A549 (cell line): ENCODE measurements at regions not wholly inside any gene's neighbourhood (a gene's known extent, or its start where the extent isn't known, plus 50 kb on each side); places are given as distances from the start of the nearest gene placed in this dataset.

Experiments
- RAD21 ChIP-seq, 2 experiments: fragments of >200 bp in 1 of 2; sonication (Bioruptor Twin) in 1 of 2; formaldehyde crosslinking in 1 of 2; IDR thresholded peaks in 1 of 2; conservative IDR thresholded peaks in 1 of 2; 2 replicates in 1 of 2; 3 replicates in 1 of 2; pipeline ENCODE4 v1.6.1; 2012 to 2018; ENCODE audit warnings: inconsistent platforms in 1 of 2
- TF ChIP-seq, protein P1 (sequence below): fragments of >200 bp; sonication (Bioruptor Twin); formaldehyde crosslinking; IDR thresholded peaks from 3 replicates; pipeline ENCODE4 v1.5.1; 2016

- no peak for TF ChIP-seq RAD21 (conservative IDR thresholded peaks at IDR 0.05 in 1 of 2, IDR thresholded peaks at IDR 0.05 in 1 of 2)
- TF ChIP-seq, protein P1, sequence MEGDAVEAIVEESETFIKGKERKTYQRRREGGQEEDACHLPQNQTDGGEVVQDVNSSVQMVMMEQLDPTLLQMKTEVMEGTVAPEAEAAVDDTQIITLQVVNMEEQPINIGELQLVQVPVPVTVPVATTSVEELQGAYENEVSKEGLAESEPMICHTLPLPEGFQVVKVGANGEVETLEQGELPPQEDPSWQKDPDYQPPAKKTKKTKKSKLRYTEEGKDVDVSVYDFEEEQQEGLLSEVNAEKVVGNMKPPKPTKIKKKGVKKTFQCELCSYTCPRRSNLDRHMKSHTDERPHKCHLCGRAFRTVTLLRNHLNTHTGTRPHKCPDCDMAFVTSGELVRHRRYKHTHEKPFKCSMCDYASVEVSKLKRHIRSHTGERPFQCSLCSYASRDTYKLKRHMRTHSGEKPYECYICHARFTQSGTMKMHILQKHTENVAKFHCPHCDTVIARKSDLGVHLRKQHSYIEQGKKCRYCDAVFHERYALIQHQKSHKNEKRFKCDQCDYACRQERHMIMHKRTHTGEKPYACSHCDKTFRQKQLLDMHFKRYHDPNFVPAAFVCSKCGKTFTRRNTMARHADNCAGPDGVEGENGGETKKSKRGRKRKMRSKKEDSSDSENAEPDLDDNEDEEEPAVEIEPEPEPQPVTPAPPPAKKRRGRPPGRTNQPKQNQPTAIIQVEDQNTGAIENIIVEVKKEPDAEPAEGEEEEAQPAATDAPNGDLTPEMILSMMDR: no peak
Observed at GRCh38 chr9:29043072-29043471, 1469.8 kb upstream of the C9orf72 start.
